ENCODE measurements at regions not wholly inside any gene's neighbourhood (a gene's known extent, or its start where the extent isn't known, plus 50 kb on each side); places are given as distances from the start of the nearest gene placed in this dataset.

GRCh38 chr15:95541301-95541700 lies 789.2 kb upstream of the NR2F2 start:
- DNase-seq: no peak

- no peak for DNase-seq
Measured at GRCh38 chr15:95549168-95549738, 781.2 kb upstream of the NR2F2 start.

- no peak for DNase-seq
Measured at GRCh38 chr15:95550702-95551101, 779.8 kb upstream of the NR2F2 start.

GRCh38 chr15:95556225-95556624 lies 774.3 kb upstream of the NR2F2 start:
- no peak for DNase-seq

DNA sequence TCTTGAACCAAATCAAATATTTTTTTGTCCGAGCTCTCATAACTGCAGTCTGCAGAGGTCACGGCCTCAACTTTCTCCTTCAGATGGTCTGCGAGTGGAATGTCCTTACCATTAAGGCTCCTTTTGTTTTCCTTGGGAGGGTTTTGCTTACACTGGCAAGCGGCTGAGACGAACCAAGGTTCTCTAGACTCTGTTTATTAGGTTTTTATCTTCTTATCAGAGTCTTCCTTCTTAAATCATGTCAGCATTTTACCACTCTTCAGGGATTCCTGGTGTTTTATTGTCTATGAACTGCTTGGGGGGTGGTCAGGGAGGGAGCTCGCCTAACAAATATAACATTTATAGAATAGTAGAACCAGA lies 773.7 kb upstream of the NR2F2 start:
- no peak for DNase-seq

GRCh38 chr15:95557226-95558046 lies 773.1 kb upstream of the NR2F2 start:
- no peak for DNase-seq

DNA sequence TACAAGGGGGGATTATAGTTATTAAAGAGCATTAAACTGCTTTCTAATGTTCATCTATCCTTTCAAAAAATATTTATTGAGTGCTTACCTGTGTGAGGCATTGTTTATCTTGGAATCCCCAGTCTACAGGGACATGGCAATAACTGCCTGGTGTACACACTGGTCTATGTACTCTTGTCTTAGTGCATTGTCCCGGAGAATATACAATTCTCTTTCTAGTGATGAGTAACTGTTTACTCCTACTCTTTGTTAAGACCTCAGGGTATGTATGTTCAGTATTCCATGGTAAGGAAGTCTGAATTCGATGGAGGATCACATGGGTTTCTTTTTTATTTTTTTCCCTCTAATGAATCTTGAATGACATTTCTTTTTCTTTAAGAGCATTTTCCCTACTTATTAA lies 772.4 kb upstream of the NR2F2 start:
- DNase-seq: no peak

DNA sequence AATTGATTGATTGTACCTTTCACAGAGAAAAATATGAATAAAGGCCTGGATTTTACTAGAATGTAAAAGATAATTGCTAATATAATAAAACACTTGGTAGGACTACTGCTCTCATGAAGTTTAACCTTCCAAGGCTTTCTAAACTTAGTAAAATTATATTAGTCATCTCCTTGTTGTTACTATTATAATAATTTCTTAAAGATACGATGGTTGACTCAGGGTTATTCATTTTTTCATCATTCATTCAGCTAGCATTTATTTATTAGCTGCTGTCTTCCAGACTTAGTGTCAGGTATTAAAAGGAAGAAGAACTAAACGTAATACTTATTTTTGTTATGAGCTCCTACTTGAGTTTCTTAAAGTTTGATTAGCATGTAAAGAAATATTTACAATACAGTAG lies 771.6 kb upstream of the NR2F2 start:
- DNase-seq: no peak

GRCh38 chr15:95559875-95560394 lies 770.6 kb upstream of the NR2F2 start:
- no peak for DNase-seq

DNA sequence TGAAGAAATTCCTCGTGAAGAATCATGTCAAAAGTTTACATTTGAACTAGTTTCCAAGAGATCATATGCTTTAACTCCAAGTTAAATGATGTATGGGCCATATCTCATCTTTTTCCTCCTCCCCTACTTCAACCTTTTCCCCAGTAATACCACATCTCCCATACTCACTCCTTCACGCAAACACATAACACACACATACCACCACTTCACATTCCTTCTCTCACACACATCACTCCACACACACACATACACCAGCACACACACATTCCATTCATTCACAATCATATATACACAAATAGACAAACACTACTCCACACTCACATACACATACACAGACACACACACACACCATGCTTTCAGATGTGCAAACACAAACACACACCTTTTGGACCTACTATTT lies 769.0 kb upstream of the NR2F2 start:
- no peak for DNase-seq

DNA sequence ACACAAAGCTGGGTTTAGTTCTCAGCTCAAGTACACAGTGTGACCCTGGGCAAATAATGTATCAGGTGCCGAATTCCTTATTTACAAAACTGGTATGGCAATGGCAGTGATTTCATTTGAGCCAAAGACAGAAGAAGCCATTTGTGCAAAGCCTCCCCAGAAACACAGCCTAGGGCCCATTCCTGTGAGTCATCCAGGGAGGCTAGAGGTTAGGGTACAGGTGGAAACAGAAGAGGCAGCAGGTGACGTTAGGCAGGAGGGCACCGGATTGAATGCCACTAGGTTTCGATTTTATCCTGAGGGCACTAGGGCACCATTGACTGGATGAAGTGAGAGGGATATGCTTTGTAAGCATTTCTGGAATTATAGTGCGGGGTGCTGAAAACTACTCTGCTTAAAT lies 766.9 kb upstream of the NR2F2 start:
- DNase-seq: no peak

DNA sequence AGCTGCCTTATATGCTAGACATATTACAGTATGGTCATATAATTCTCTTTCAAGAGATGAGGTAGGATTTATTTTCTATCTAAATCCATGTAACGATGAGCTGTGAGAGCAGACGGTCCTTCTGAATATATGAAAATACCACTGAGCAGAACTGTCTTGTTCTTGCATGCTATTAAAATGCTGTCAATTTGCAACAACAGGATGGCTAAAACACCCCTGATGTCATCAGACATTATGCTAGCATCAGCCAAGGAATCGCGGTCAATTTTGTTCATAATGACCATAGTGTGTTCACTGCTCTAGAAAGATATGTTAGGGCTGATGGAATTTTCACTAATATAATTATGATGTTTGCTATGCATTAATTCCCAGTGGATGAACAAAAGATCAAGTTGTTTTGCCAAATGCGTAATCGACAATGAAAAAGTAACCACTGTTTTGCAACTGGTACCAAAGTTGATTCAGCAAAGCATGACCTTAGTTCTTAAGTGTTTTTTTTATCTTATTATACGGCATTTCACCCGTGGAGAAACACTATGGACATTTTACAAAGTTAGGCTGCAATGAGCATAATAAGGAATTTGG lies 765.4 kb upstream of the NR2F2 start:
- no peak for DNase-seq

- DNase-seq: no peak
Measured at GRCh38 chr15:95565690-95566089, 764.8 kb upstream of the NR2F2 start.

GRCh38 chr15:95567686-95568085 lies 762.8 kb upstream of the NR2F2 start:
- DNase-seq: no peak

GRCh38 chr15:95574053-95574452 lies 756.4 kb upstream of the NR2F2 start:
- DNase-seq: no peak

DNA sequence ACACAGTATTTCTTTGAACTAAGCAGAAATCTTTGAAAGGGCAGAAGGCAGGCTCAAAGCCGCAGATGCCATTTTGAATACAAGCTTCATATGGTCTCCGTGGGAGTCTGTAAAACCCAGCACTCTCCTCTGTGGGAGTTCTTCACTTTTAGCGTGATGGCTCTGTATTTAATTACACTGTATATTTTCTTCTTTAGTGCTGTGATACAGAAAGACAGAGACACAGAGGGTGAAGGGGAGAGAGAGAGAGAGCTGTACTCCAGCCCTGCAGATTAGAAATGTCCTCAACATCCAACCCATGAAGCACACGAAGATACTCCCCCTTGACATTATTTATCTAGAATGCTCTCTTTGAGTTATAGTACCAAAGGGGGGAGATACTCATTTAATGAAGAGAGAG lies 752.6 kb upstream of the NR2F2 start:
- DNase-seq: no peak

DNA sequence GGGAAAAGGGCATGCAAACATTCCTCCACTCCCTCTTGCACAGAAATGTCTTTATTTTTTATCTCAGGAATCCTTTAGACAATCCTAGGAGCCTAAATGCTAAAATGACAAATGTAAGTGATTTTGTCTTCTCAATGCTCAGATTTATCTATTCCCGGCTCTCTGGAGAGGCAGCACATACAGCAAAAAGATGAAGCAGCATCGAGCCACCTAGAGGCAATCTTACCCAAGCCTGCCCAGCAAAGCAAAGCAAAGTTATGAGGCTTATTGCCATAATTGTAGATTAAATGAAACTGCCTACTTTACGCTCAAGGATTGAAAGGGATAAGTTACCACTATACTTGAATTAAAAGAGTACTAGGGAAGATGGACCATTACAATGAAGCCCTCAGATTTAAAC lies 750.4 kb upstream of the NR2F2 start:
- DNase-seq: no peak

DNA sequence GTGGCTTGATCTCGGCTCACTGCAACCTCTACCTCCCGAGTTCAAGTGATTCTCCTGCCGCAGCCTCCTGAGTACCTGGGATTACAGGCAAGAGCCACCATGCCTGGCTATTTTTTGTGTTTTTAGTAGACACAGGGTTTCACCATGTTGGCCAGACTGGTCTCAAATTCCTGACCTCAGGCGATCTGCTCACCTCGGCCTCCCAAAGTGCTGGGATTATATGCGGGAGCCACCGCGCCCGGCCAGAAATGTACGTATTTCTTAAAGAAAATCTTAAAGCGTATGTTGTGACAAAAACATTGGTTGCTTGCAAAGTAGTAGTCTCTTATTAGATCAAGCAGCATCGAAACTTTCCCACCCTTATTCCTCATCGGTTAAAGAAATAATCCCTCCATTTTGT lies 748.9 kb upstream of the NR2F2 start:
- DNase-seq: no peak

GRCh38 chr15:95584088-95584487 lies 746.4 kb upstream of the NR2F2 start:
- no peak for DNase-seq

GRCh38 chr15:95588056-95588455 lies 742.4 kb upstream of the NR2F2 start:
- DNase-seq: no peak

DNA sequence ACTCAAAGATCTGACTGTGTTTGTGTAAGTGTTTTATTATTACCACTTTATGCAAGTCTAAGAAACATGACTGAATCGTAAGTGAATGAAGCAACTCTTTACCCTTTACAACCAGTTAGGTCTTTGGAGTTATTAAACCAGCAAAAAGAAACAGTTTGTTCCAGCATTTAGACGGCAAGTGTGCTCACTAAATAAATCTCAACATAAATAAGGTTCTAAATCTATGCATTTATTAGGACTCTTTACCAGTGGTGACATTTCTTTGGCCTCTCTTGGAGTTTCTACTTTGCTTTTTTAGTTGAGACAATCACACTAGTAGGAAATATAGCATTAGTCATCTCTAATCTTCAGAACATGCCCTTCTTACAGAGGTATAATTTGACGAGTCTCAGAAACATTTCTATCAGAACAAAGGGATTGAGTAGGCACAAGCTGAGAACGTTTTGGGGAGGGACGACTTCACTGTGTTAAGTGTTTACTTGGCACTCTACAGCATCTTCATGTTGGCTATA lies 739.9 kb upstream of the NR2F2 start:
- DNase-seq: no peak

DNA sequence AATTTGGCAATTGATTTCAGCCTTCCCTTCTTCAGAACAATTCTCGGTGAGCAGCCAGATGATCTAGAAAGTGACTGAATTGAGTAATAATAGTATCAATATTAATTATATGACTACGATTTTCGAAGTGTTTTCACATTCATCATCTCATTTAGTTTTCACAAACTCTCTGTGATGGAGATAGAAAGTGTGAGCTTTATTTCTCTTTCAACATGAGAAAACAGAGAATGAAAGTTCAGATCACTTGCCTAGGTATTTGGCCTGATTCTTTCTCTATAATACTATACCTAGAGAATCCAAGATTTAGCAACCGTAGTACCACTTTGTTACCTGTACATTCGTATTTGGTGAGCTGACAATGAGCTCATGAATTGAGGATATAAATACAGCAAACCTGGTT lies 739.2 kb upstream of the NR2F2 start:
- no peak for DNase-seq

- no peak for DNase-seq
Measured at GRCh38 chr15:95591886-95592285, 738.6 kb upstream of the NR2F2 start.

GRCh38 chr15:95594496-95594895 lies 736.0 kb upstream of the NR2F2 start:
- no peak for DNase-seq
